HL-60 (cell line): ENCODE measurements at regions not wholly inside any gene's neighbourhood (a gene's known extent, or its start where the extent isn't known, plus 50 kb on each side); places are given as distances from the start of the nearest gene placed in this dataset.

Source experiments
- GABPA ChIP-seq: IDR thresholded peaks from 2 replicates; pipeline ENCODE4 v1.6.1; 2012; ENCODE audit warnings: low read depth
- POLR2AphosphoS5 ChIP-seq: IDR thresholded peaks from 2 replicates; pipeline ENCODE4 v1.6.1; 2012; ENCODE audit warnings: low read depth
- SPI1 ChIP-seq: IDR thresholded peaks from 2 replicates; pipeline ENCODE4 v1.6.1; 2012; ENCODE audit warnings: low read depth, mild to moderate bottlenecking, borderline replicate concordance
- TF ChIP-seq, protein P1 (sequence below): IDR thresholded peaks from one replicate; pipeline ENCODE4 v1.5.1; 2011; ENCODE audit warnings: low read length, control low read depth, inconsistent platforms; ENCODE audit not compliant: insufficient read depth
- TF ChIP-seq, protein P2 (sequence below): IDR thresholded peaks from 2 replicates; pipeline ENCODE4 v1.6.1; 2012; ENCODE audit warnings: low read depth; ENCODE audit not compliant: insufficient replicate concordance

DNA sequence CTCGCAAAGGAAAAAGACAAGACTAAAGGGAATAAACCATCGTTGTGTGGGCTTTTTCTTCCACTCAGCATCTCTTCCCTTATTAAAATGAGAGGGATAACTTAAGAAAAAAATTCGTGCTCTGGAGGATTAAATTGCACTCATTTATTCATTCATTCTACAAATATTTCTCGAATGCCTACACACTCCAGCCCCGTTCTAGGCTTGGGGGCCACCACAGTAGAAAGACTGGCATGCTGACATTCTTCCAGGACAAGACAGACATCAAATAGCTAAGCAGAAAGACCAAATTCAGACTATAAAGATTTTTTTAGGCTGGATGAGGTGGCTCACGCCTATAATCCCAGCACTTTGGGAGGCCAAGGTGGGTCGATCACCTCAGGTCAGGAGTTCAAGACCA lies 65.3 kb upstream of the IL12A start:
- TF ChIP-seq POLR2AphosphoS5 (no peak), GABPA (no peak), SPI1 (no peak)
- TF ChIP-seq, protein P1, sequence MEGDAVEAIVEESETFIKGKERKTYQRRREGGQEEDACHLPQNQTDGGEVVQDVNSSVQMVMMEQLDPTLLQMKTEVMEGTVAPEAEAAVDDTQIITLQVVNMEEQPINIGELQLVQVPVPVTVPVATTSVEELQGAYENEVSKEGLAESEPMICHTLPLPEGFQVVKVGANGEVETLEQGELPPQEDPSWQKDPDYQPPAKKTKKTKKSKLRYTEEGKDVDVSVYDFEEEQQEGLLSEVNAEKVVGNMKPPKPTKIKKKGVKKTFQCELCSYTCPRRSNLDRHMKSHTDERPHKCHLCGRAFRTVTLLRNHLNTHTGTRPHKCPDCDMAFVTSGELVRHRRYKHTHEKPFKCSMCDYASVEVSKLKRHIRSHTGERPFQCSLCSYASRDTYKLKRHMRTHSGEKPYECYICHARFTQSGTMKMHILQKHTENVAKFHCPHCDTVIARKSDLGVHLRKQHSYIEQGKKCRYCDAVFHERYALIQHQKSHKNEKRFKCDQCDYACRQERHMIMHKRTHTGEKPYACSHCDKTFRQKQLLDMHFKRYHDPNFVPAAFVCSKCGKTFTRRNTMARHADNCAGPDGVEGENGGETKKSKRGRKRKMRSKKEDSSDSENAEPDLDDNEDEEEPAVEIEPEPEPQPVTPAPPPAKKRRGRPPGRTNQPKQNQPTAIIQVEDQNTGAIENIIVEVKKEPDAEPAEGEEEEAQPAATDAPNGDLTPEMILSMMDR = no peak
- TF ChIP-seq, protein P2, sequence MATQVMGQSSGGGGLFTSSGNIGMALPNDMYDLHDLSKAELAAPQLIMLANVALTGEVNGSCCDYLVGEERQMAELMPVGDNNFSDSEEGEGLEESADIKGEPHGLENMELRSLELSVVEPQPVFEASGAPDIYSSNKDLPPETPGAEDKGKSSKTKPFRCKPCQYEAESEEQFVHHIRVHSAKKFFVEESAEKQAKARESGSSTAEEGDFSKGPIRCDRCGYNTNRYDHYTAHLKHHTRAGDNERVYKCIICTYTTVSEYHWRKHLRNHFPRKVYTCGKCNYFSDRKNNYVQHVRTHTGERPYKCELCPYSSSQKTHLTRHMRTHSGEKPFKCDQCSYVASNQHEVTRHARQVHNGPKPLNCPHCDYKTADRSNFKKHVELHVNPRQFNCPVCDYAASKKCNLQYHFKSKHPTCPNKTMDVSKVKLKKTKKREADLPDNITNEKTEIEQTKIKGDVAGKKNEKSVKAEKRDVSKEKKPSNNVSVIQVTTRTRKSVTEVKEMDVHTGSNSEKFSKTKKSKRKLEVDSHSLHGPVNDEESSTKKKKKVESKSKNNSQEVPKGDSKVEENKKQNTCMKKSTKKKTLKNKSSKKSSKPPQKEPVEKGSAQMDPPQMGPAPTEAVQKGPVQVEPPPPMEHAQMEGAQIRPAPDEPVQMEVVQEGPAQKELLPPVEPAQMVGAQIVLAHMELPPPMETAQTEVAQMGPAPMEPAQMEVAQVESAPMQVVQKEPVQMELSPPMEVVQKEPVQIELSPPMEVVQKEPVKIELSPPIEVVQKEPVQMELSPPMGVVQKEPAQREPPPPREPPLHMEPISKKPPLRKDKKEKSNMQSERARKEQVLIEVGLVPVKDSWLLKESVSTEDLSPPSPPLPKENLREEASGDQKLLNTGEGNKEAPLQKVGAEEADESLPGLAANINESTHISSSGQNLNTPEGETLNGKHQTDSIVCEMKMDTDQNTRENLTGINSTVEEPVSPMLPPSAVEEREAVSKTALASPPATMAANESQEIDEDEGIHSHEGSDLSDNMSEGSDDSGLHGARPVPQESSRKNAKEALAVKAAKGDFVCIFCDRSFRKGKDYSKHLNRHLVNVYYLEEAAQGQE = no peak
